ENCODE measurements at regions not wholly inside any gene's neighbourhood (a gene's known extent, or its start where the extent isn't known, plus 50 kb on each side); places are given as distances from the start of the nearest gene placed in this dataset.
A peak's percentile ranks its signal among the peaks of the same experiment; 100 is the strongest.

GRCh38 chr5:4137781-4138180 lies 542.1 kb downstream of the IRX1 start:
- DNase-seq (ENCODE audit: low spot score) (no peak), ATAC-seq (ENCODE audit: low read depth) (no peak)
- Histone ChIP-seq H3K36me3 (ENCODE audit: low read depth) (no peaks in the 10 kb centered on the region), H3K27ac (ENCODE audit: poor library complexity, severe bottlenecking) (no peak overlapping the region), H3K27me3 (ENCODE audit: insufficient read depth, poor library complexity, severe bottlenecking) (no peaks in the 10 kb centered on the region), H3K4me1 (ENCODE audit: insufficient read depth, poor library complexity, severe bottlenecking) (no peaks in the 10 kb centered on the region), H3K4me3 (ENCODE audit: severe bottlenecking) (no peak overlapping the region), H3K9me3 (ENCODE audit: severe bottlenecking) (peaks cover 2% of the 10 kb centered on the region)
- TF ChIP-seq CTCF (IDR thresholded peaks at IDR 0.05; ENCODE audit: poor library complexity, severe bottlenecking) = no peak

GRCh38 chr5:4142842-4143241 lies 547.2 kb downstream of the IRX1 start:
- H3K36me3 ChIP-seq (ENCODE audit: low read depth) = no peaks in the 10 kb centered on the region
- DNase-seq (ENCODE audit: low spot score) (no peak), ATAC-seq (ENCODE audit: low read depth) (no peak)
- peaks cover 2% of the 10 kb centered on the region for H3K9me3 ChIP-seq (ENCODE audit: severe bottlenecking)
- no peak overlapping the region for H3K27ac ChIP-seq (ENCODE audit: poor library complexity, severe bottlenecking)
- no peaks in the 10 kb centered on the region for H3K4me1 ChIP-seq (ENCODE audit: insufficient read depth, poor library complexity, severe bottlenecking)
- no peak overlapping the region for H3K4me3 ChIP-seq (ENCODE audit: severe bottlenecking)
- TF ChIP-seq CTCF (IDR thresholded peaks at IDR 0.05; ENCODE audit: poor library complexity, severe bottlenecking) = peak; percentile 9
- no peaks in the 10 kb centered on the region for H3K27me3 ChIP-seq (ENCODE audit: insufficient read depth, poor library complexity, severe bottlenecking)

- no peak for TF ChIP-seq CTCF (IDR thresholded peaks at IDR 0.05; ENCODE audit: poor library complexity, severe bottlenecking)
- DNase-seq (ENCODE audit: low spot score) (no peak), ATAC-seq (ENCODE audit: low read depth) (no peak)
- Histone ChIP-seq H3K9me3 (ENCODE audit: severe bottlenecking) (no peaks in the 10 kb centered on the region), H3K4me1 (ENCODE audit: insufficient read depth, poor library complexity, severe bottlenecking) (no peaks in the 10 kb centered on the region), H3K27ac (ENCODE audit: poor library complexity, severe bottlenecking) (no peak overlapping the region), H3K36me3 (ENCODE audit: low read depth) (no peaks in the 10 kb centered on the region), H3K27me3 (ENCODE audit: insufficient read depth, poor library complexity, severe bottlenecking) (no peaks in the 10 kb centered on the region), H3K4me3 (ENCODE audit: severe bottlenecking) (no peak overlapping the region)
Measured at GRCh38 chr5:4144411-4145007, 548.9 kb downstream of the IRX1 start.

- Histone ChIP-seq H3K27me3 (ENCODE audit: insufficient read depth, poor library complexity, severe bottlenecking) (no peaks in the 10 kb centered on the region), H3K36me3 (ENCODE audit: low read depth) (no peaks in the 10 kb centered on the region), H3K4me3 (ENCODE audit: severe bottlenecking) (no peak overlapping the region), H3K27ac (ENCODE audit: poor library complexity, severe bottlenecking) (no peak overlapping the region), H3K9me3 (ENCODE audit: severe bottlenecking) (no peaks in the 10 kb centered on the region), H3K4me1 (ENCODE audit: insufficient read depth, poor library complexity, severe bottlenecking) (no peaks in the 10 kb centered on the region)
- DNase-seq (ENCODE audit: low spot score) (no peak), ATAC-seq (ENCODE audit: low read depth) (no peak)
- no peak for TF ChIP-seq CTCF (IDR thresholded peaks at IDR 0.05; ENCODE audit: poor library complexity, severe bottlenecking)
Measured at GRCh38 chr5:4145511-4145910, 549.9 kb downstream of the IRX1 start.

GRCh38 chr5:4148009-4148408 lies 552.4 kb downstream of the IRX1 start:
- Histone ChIP-seq H3K27me3 (ENCODE audit: insufficient read depth, poor library complexity, severe bottlenecking) (no peaks in the 10 kb centered on the region), H3K36me3 (ENCODE audit: low read depth) (no peaks in the 10 kb centered on the region), H3K9me3 (ENCODE audit: severe bottlenecking) (no peaks in the 10 kb centered on the region), H3K4me1 (ENCODE audit: insufficient read depth, poor library complexity, severe bottlenecking) (no peaks in the 10 kb centered on the region), H3K4me3 (ENCODE audit: severe bottlenecking) (no peak overlapping the region), H3K27ac (ENCODE audit: poor library complexity, severe bottlenecking) (no peak overlapping the region)
- TF ChIP-seq CTCF (IDR thresholded peaks at IDR 0.05; ENCODE audit: poor library complexity, severe bottlenecking) = no peak
- DNase-seq (ENCODE audit: low spot score) (no peak), ATAC-seq (ENCODE audit: low read depth) (no peak)
